PC-9 (cell line): ENCODE measurements at regions not wholly inside any gene's neighbourhood (a gene's known extent, or its start where the extent isn't known, plus 50 kb on each side); places are given as distances from the start of the nearest gene placed in this dataset.

Experiments used
- CTCF ChIP-seq: fragments of 200-600 bp; sonication (generic); conservative IDR thresholded peaks from 2 replicates; pipeline ENCODE4 v1.6.1; 2017; ENCODE audit warnings: mixed run types, antibody characterized with exemption, mild to moderate bottlenecking, moderate library complexity
- EZH2 ChIP-seq: fragments of 200-600 bp; sonication (generic); IDR thresholded peaks from 2 replicates; pipeline ENCODE4 v1.8.0; 2017; ENCODE audit warnings: antibody characterized with exemption, low read depth

- TF ChIP-seq CTCF (no peak), EZH2 (no peak)
Observed at GRCh38 chr14:29278301-29279263, 512.0 kb downstream of the FOXG1 start.
